Panc1 (cell line): ENCODE measurements at regions not wholly inside any gene's neighbourhood (a gene's known extent, or its start where the extent isn't known, plus 50 kb on each side); places are given as distances from the start of the nearest gene placed in this dataset.

ENCODE experiments used
- ATAC-seq: fragments of 200-7000 bp; cut with Tn5 transposase; 2 replicates; pipeline ENCODE4 v1.9.1; 2020; ENCODE audit warnings: mild to moderate bottlenecking, moderate library complexity
- BruUV-seq: library from RNA; stranded (reverse); fragments of 400-500 nt; replicated peaks from 2 replicates; lab custom pipeline; 2021; lab: Mats Ljungman, UMichigan
- CTCF ChIA-PET: fragments of 300-600 bp; sonication (Branson Sonifier 250); formaldehyde crosslinking; loops from one replicate; lab custom pipeline; 2022; ENCODE audit warnings: antibody characterized with exemption; lab: Charles Lee
- POLR2A ChIA-PET: fragments of 300-600 bp; sonication (Branson Sonifier 250); formaldehyde crosslinking; loops from one replicate; lab custom pipeline; 2022; ENCODE audit warnings: antibody characterized with exemption; lab: Charles Lee
- DNase-seq: peaks from one replicate; pipeline ENCODE4 v3.0.0-alpha.2; 2010; ENCODE audit warnings: low read depth, low spot score
- H3K27ac ChIP-seq: 2 replicates; pipeline ENCODE4 v1.5.1; 2011; ENCODE audit warnings: mild to moderate bottlenecking, low read length, inconsistent platforms
- H3K27me3 ChIP-seq: fragments of 200-500 bp; sonication (Bioruptor generic); 2 replicates; pipeline ENCODE4 v1.6.0; 2014; ENCODE audit warnings: low read length, inconsistent platforms; ENCODE audit not compliant: control insufficient read depth, insufficient read depth
- H3K36me3 ChIP-seq: fragments of 200-500 bp; sonication (Bioruptor generic); 2 replicates; pipeline ENCODE4 v1.5.1; 2014; ENCODE audit warnings: inconsistent platforms, mild to moderate bottlenecking, low read length, moderate library complexity; ENCODE audit not compliant: control insufficient read depth, insufficient read depth
- H3K4me1 ChIP-seq: 2 replicates; pipeline ENCODE4 v1.5.1; 2011; ENCODE audit warnings: inconsistent platforms, mild to moderate bottlenecking, low read length, moderate library complexity; ENCODE audit not compliant: control insufficient read depth, insufficient read depth
- H3K4me3 ChIP-seq, 2 experiments: 2 replicates each; pipeline ENCODE4 v1.5.1; 2011 to 2012; ENCODE audit warnings: low read depth in 2 of 2, low read length in 2 of 2, mild to moderate bottlenecking in 2 of 2, inconsistent platforms in 1 of 2, moderate library complexity in 1 of 2
- H3K9me3 ChIP-seq: fragments of 200-500 bp; sonication (Bioruptor generic); 2 replicates; pipeline ENCODE4 v1.5.1; 2014; ENCODE audit warnings: low read depth, mild to moderate bottlenecking, inconsistent platforms, low read length, moderate library complexity; ENCODE audit not compliant: control insufficient read depth, insufficient read depth
- CTCF ChIP-seq: fragments of 450-650 bp; IDR thresholded peaks from 2 replicates; pipeline ENCODE4 v1.5.1; 2017; ENCODE audit warnings: mild to moderate bottlenecking
- POLR2AphosphoS5 ChIP-seq: IDR thresholded peaks from 2 replicates; pipeline ENCODE4 v1.6.1; 2012; ENCODE audit warnings: mild to moderate bottlenecking, low read depth, low read length, moderate library complexity
- SIN3A ChIP-seq: IDR thresholded peaks from 2 replicates; pipeline ENCODE4 v1.6.1; 2012; ENCODE audit warnings: low read depth, mild to moderate bottlenecking, low read length, moderate library complexity, borderline replicate concordance; ENCODE audit not compliant: insufficient read depth
- TCF7L2 ChIP-seq: IDR thresholded peaks from 2 replicates; pipeline ENCODE4 v1.6.1; 2011; ENCODE audit warnings: mild to moderate bottlenecking, low read depth, low read length, inconsistent platforms
- in situ Hi-C: cut with HindIII; loops from 2 replicates; pipeline ENCODE4 v1.10.0; 2016; ENCODE audit warnings: low sequenced_read_pairs, low pct_unique_long_range_greater_than_20kb
- intact Hi-C: fragments of 100-400 bp; cut with micrococcal nuclease; formaldehyde crosslinking; loops from one replicate; pipeline ENCODE4 v1.10.0; 2022; ENCODE audit not compliant: unreplicated experiment
- TF ChIP-seq, protein P1 (sequence below), 2 experiments: IDR thresholded peaks; 2 replicates each; pipeline ENCODE4 v1.6.1; 2011 to 2012; ENCODE audit warnings: low read depth in 2 of 2, control low read depth in 1 of 2, low read length in 1 of 2, mild to moderate bottlenecking in 1 of 2, moderate library complexity in 1 of 2; ENCODE audit not compliant: insufficient read depth in 1 of 2

GRCh38 chr4:114187592-114187991 is 208.1 kb upstream of the ARSJ start:
- in situ Hi-C loops (no loop called here), intact Hi-C loops (no loop called here)
- CTCF ChIA-PET: no interaction called here

DNA sequence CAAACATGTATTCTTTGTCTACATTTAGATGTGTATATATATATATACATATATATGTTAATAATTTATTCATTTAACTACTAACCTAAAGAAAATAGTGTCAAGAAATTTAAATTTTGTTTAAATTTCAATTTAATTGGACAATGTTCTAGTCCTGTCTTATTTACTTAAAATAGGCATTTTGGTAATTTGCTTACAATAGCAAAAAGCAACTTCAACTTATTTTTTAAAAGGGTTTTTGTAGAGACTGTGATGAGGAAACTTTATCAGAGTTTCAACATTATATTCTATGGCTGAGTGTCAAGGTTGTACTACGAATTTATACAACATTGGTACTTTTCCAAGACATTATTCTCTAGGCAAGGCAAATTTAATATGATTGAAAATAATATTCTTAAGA is 212.0 kb upstream of the ARSJ start:
- Histone ChIP-seq H3K9me3 (no peaks in the 10 kb centered on the region), H3K36me3 (no peaks in the 10 kb centered on the region), H3K4me3 (no peak overlapping the region), H3K27me3 (no peaks in the 10 kb centered on the region), H3K27ac (no peak overlapping the region), H3K4me1 (no peaks in the 10 kb centered on the region)
- BruUV-seq: no TSS peak
- in situ Hi-C loops (no loop called here), intact Hi-C loops (no loop called here)
- CTCF ChIA-PET: no interaction called here
- DNase-seq: no peak
- ATAC-seq: no peak
- TF ChIP-seq CTCF (no peak), SIN3A (no peak), TCF7L2 (no peak), POLR2AphosphoS5 (no peak)
- TF ChIP-seq, protein P1, sequence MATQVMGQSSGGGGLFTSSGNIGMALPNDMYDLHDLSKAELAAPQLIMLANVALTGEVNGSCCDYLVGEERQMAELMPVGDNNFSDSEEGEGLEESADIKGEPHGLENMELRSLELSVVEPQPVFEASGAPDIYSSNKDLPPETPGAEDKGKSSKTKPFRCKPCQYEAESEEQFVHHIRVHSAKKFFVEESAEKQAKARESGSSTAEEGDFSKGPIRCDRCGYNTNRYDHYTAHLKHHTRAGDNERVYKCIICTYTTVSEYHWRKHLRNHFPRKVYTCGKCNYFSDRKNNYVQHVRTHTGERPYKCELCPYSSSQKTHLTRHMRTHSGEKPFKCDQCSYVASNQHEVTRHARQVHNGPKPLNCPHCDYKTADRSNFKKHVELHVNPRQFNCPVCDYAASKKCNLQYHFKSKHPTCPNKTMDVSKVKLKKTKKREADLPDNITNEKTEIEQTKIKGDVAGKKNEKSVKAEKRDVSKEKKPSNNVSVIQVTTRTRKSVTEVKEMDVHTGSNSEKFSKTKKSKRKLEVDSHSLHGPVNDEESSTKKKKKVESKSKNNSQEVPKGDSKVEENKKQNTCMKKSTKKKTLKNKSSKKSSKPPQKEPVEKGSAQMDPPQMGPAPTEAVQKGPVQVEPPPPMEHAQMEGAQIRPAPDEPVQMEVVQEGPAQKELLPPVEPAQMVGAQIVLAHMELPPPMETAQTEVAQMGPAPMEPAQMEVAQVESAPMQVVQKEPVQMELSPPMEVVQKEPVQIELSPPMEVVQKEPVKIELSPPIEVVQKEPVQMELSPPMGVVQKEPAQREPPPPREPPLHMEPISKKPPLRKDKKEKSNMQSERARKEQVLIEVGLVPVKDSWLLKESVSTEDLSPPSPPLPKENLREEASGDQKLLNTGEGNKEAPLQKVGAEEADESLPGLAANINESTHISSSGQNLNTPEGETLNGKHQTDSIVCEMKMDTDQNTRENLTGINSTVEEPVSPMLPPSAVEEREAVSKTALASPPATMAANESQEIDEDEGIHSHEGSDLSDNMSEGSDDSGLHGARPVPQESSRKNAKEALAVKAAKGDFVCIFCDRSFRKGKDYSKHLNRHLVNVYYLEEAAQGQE (IDR thresholded peaks at IDR 0.05; ENCODE audit: insufficient read depth in 1 of 2, low read depth in 2 of 2, low read length in 1 of 2): no peak
- POLR2A ChIA-PET: no interaction called here

More at GRCh38 chr4:114187592-114187991, 208.1 kb upstream of the ARSJ start:
- no peak overlapping the region for H3K4me3 ChIP-seq
- DNase-seq (no peak), ATAC-seq (no peak)
- H3K4me1 ChIP-seq: no peaks in the 10 kb centered on the region
- POLR2A ChIA-PET: no interaction called here
- no TSS peak for BruUV-seq
- no peak overlapping the region for H3K27ac ChIP-seq
- no peak for TF ChIP-seq POLR2AphosphoS5
- no peak for TF ChIP-seq SIN3A
- TF ChIP-seq, protein P1 (IDR thresholded peaks at IDR 0.05; ENCODE audit: insufficient read depth in 1 of 2, low read depth in 2 of 2, low read length in 1 of 2): no peak
- TF ChIP-seq TCF7L2: no peak
- no peak for TF ChIP-seq CTCF
- no peaks in the 10 kb centered on the region for H3K9me3 ChIP-seq
- H3K36me3 ChIP-seq: no peaks in the 10 kb centered on the region
- H3K27me3 ChIP-seq: no peaks in the 10 kb centered on the region
